ENCODE measurements at regions not wholly inside any gene's neighbourhood (a gene's known extent, or its start where the extent isn't known, plus 50 kb on each side); places are given as distances from the start of the nearest gene placed in this dataset.

DNA sequence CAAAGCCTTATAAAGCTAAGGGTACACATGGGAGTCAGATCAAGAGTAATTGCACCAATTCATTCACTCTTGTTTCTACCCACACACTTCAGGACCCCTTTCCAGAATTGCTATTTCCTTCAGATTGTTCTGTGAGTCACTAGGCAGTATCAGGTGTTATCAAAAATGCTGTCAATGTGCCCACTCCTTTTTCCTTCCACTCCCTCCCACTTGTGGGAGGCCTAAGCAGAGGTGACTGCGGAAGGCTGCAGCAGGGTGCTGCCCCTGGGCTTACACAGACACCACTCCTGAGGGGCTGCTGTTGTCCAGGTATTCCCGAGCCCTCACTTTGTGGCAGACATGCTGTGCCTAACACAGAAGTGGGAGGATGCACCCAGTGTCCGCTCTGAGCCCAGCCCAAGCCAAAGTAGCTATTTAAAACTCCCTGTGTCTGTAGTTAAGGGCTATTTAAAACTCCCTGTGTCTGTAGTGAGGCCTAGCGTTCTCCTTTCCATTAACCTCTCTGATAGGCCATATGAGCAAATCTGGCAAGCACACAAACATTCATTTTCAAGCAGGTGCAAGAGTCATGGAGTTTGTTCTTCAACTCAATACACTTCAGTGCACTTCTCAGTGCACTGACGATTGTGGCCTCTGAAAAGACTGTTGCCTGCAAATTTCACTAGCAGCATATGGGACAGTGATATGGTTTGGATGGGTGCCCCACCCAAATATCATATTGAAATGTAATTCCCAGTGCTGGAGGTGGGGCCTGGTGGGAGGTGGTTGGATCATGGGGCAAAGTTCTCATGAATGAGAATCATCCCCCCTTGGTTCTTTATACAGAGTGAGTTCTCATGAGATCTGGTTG lies 117.8 kb downstream of the PHLDA1 start:
- no peaks in the 10 kb centered on the region for H3K27me3 ChIP-seq (ENCODE audit: low read length)
- no peaks in the 10 kb centered on the region for H3F3A ChIP-seq (ENCODE audit: low read length, unreplicated experiment)
- no peak overlapping the region for H3K9ac ChIP-seq (ENCODE audit: low read length)
- peaks cover 6% of the 10 kb centered on the region; the same call in 1 of the 2 replicates for H3K4me1 ChIP-seq (ENCODE audit: insufficient read depth, low read length)
- no peaks in the 10 kb centered on the region for H3K9me2 ChIP-seq (replicated peaks; ENCODE audit: low read length)
- no peaks in the 10 kb centered on the region for H4K20me1 ChIP-seq (ENCODE audit: low read length)
- intact Hi-C loops (cut with micrococcal nuclease): no loop called here
- no peak overlapping the region for H2AFZ ChIP-seq (ENCODE audit: low read length)
- no peaks in the 10 kb centered on the region for H3K36me3 ChIP-seq (ENCODE audit: low read depth, low read length)
- no peak for DNase-seq
- CTCF ChIA-PET: no interaction called here
- no peak for ATAC-seq
- H3K79me2 ChIP-seq (ENCODE audit: low read length): no peaks in the 10 kb centered on the region
- H3K27ac ChIP-seq (ENCODE audit: low read length): no peak overlapping the region
- POLR2A ChIA-PET (ENCODE audit: unreplicated experiment): no interaction called here
- H3K4me2 ChIP-seq (ENCODE audit: low read length): no peak overlapping the region
- TF ChIP-seq EZH2 (IDR thresholded peaks at IDR 0.05; ENCODE audit: low read length, unreplicated experiment) (no peak), EZH2phosphoT487 (IDR thresholded peaks at IDR 0.05; ENCODE audit: borderline replicate concordance, low read length) (no peak)
- TF ChIP-seq, protein P1, sequence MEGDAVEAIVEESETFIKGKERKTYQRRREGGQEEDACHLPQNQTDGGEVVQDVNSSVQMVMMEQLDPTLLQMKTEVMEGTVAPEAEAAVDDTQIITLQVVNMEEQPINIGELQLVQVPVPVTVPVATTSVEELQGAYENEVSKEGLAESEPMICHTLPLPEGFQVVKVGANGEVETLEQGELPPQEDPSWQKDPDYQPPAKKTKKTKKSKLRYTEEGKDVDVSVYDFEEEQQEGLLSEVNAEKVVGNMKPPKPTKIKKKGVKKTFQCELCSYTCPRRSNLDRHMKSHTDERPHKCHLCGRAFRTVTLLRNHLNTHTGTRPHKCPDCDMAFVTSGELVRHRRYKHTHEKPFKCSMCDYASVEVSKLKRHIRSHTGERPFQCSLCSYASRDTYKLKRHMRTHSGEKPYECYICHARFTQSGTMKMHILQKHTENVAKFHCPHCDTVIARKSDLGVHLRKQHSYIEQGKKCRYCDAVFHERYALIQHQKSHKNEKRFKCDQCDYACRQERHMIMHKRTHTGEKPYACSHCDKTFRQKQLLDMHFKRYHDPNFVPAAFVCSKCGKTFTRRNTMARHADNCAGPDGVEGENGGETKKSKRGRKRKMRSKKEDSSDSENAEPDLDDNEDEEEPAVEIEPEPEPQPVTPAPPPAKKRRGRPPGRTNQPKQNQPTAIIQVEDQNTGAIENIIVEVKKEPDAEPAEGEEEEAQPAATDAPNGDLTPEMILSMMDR (conservative IDR thresholded peaks at IDR 0.05; ENCODE audit: low read depth, low read length): no peak
- BruUV-seq (replicated peaks): no TSS peak
- H3K4me3 ChIP-seq (ENCODE audit: low read length): no peak overlapping the region
- H3K9me3 ChIP-seq (ENCODE audit: low read length): no peaks in the 10 kb centered on the region

DNA sequence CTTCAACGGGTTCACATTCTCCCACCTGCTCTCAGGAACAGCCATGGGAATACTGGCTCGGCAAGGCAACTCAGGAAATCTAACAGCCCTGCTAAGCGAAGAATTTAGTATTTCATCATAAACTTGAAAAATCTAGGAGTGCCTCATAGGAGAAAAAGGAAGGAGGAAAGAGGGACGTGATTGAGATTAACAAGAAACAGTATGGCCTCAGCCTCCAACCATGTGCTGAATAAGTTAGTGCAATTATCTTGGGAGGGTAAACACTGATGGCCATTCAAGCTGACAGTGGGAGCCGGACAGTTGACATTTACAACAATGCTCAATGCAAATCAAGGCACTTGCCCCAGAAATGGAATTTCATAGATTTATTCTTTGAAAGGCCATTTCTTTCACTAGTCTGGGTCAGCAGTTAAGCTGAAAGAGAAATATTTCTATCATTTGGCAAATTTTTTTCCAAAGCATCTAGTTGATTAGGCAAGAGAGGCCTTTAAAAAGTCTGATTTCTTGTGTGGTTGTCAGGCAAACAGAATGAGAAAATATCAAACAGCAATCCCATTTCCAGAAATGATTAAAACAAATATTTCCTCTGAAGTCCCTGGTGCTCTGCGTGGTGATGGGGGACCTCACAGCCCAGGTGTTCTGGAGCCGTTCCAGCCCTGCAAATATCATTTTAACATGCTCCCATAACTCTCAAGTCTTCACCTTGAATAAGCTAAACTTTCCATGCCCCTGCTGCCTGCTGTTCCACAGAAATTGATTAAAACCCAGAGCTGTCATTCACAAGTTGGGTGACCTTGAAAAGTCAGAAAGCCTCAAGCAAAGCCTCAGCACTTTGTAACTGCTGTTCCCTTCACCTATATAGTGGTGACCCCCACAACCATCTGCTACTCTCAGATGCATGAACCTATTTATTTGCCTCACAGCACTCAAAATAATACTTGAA lies 121.6 kb downstream of the PHLDA1 start:
- Histone ChIP-seq H3K27ac (ENCODE audit: low read length) (no peak overlapping the region), H2AFZ (ENCODE audit: low read length) (no peak overlapping the region), H3K36me3 (ENCODE audit: low read depth, low read length) (no peaks in the 10 kb centered on the region), H4K20me1 (ENCODE audit: low read length) (no peaks in the 10 kb centered on the region), H3K4me2 (ENCODE audit: low read length) (no peak overlapping the region), H3K9me2 (replicated peaks; ENCODE audit: low read length) (no peaks in the 10 kb centered on the region), H3F3A (ENCODE audit: low read length, unreplicated experiment) (no peaks in the 10 kb centered on the region), H3K9me3 (ENCODE audit: low read length) (no peaks in the 10 kb centered on the region), H3K4me3 (ENCODE audit: low read length) (no peak overlapping the region), H3K79me2 (ENCODE audit: low read length) (no peaks in the 10 kb centered on the region), H3K27me3 (ENCODE audit: low read length) (no peaks in the 10 kb centered on the region), H3K4me1 (ENCODE audit: insufficient read depth, low read length) (peaks cover 8% of the 10 kb centered on the region; the same call in 1 of the 2 replicates), H3K9ac (ENCODE audit: low read length) (no peak overlapping the region)
- ATAC-seq (no peak), DNase-seq (no peak)
- TF ChIP-seq, protein P1 (conservative IDR thresholded peaks at IDR 0.05; ENCODE audit: low read depth, low read length): no peak
- no peak for TF ChIP-seq EZH2phosphoT487 (IDR thresholded peaks at IDR 0.05; ENCODE audit: borderline replicate concordance, low read length)
- ChIA-PET POLR2A (ENCODE audit: unreplicated experiment) (interaction anchor here (0.6 to 0.8 kb wide), 2 partner anchors 11 to 52 kb away, joined by 5 to 7 read pairs; no protein-coding TSS in a partner anchor), CTCF (no interaction called here)
- no TSS peak for BruUV-seq (replicated peaks)
- intact Hi-C loops (cut with micrococcal nuclease): no loop called here

All from PC-3 (cell line).